HUES48 (cell line): ENCODE measurements at regions not wholly inside any gene's neighbourhood (a gene's known extent, or its start where the extent isn't known, plus 50 kb on each side); places are given as distances from the start of the nearest gene placed in this dataset.

Experiments
- H3K27ac ChIP-seq: one replicate; pipeline ENCODE4 v1.7.0; 2013; ENCODE audit warnings: low read depth, low read length, inconsistent platforms
- H3K27me3 ChIP-seq: 2 replicates; pipeline ENCODE4 v1.6.1; 2013; ENCODE audit warnings: mild to moderate bottlenecking, low read length; ENCODE audit not compliant: control insufficient read depth, insufficient read depth
- H3K36me3 ChIP-seq: 2 replicates; pipeline ENCODE4 v1.6.1; 2013; ENCODE audit warnings: low read length; ENCODE audit not compliant: control insufficient read depth, insufficient read depth
- H3K4me1 ChIP-seq: 2 replicates; pipeline ENCODE4 v1.6.1; 2013; ENCODE audit warnings: mild to moderate bottlenecking, low read length; ENCODE audit not compliant: control insufficient read depth, insufficient read depth
- H3K4me3 ChIP-seq: 2 replicates; pipeline ENCODE4 v1.5.1; 2013; ENCODE audit warnings: mild to moderate bottlenecking, low read depth, low read length
- H3K9ac ChIP-seq: 2 replicates; pipeline ENCODE4 v1.6.1; 2013; ENCODE audit warnings: mild to moderate bottlenecking, low read depth, low read length, moderate library complexity
- H3K9me3 ChIP-seq: 2 replicates; pipeline ENCODE4 v1.6.1; 2013; ENCODE audit warnings: low read length; ENCODE audit not compliant: control insufficient read depth, insufficient read depth

GRCh38 chr5:123810253-123810652 lies 298.3 kb downstream of the CSNK1G3 start:
- no peak overlapping the region for H3K9ac ChIP-seq
- H3K9me3 ChIP-seq = no peaks in the 10 kb centered on the region
- no peak overlapping the region for H3K4me3 ChIP-seq
- no peaks in the 10 kb centered on the region for H3K27me3 ChIP-seq
- H3K27ac ChIP-seq = peak overlapping the region; percentile 6
- H3K4me1 ChIP-seq = peaks cover 80% of the 10 kb centered on the region
- H3K36me3 ChIP-seq = no peaks in the 10 kb centered on the region

DNA sequence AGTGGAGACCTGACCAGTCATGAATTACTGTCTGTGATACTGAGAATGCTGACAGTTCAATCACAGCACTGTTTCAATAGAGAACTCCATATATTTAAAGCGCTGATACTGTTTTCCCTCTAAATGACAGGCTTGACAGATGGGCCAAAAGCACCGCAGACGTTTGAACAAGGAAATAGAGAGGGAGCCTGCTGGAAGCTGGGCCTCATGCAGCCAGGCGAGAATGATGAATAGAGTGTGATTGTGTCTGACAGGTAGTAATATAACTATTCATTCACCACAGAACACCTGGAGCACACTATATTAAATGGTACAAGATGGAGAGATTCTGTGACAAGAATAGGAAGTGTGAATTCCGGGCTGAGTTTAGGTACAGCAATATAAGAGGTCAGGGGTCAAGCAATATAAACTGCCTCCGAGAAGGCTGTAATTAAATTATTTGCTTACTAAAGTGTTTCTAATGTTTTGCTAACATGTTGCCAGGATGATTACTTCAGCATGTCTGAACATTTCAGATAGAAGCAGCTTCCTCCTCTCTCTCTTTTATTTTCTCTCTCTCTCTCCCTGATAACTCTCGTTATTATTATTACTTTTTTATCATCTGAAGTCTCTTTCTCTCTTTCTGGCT lies 297.7 kb downstream of the CSNK1G3 start:
- Histone ChIP-seq H3K9me3 (no peaks in the 10 kb centered on the region), H3K4me3 (no peak overlapping the region), H3K27me3 (no peaks in the 10 kb centered on the region), H3K4me1 (peaks cover 74% of the 10 kb centered on the region), H3K36me3 (no peaks in the 10 kb centered on the region), H3K9ac (no peak overlapping the region), H3K27ac (peak overlapping the region; percentile 44)

GRCh38 chr5:123808461-123809380 lies 296.7 kb downstream of the CSNK1G3 start:
- no peaks in the 10 kb centered on the region for H3K27me3 ChIP-seq
- peaks cover 64% of the 10 kb centered on the region for H3K4me1 ChIP-seq
- H3K36me3 ChIP-seq = no peaks in the 10 kb centered on the region
- peak overlapping the region; percentile 44 for H3K27ac ChIP-seq
- no peak overlapping the region for H3K9ac ChIP-seq
- H3K9me3 ChIP-seq = no peaks in the 10 kb centered on the region
- no peak overlapping the region for H3K4me3 ChIP-seq

- Histone ChIP-seq H3K36me3 (no peaks in the 10 kb centered on the region), H3K27ac (peak overlapping the region; percentile 44), H3K27me3 (no peaks in the 10 kb centered on the region), H3K4me3 (no peak overlapping the region), H3K9me3 (no peaks in the 10 kb centered on the region), H3K9ac (no peak overlapping the region), H3K4me1 (peaks cover 68% of the 10 kb centered on the region)
Observed at GRCh38 chr5:123807177-123807945, 295.4 kb downstream of the CSNK1G3 start.

- Histone ChIP-seq H3K4me3 (no peak overlapping the region), H3K9me3 (no peaks in the 10 kb centered on the region), H3K36me3 (no peaks in the 10 kb centered on the region), H3K27ac (no peak overlapping the region), H3K4me1 (peaks cover 68% of the 10 kb centered on the region), H3K9ac (no peak overlapping the region), H3K27me3 (no peaks in the 10 kb centered on the region)
Observed at GRCh38 chr5:123806644-123807043, 294.7 kb downstream of the CSNK1G3 start.

DNA sequence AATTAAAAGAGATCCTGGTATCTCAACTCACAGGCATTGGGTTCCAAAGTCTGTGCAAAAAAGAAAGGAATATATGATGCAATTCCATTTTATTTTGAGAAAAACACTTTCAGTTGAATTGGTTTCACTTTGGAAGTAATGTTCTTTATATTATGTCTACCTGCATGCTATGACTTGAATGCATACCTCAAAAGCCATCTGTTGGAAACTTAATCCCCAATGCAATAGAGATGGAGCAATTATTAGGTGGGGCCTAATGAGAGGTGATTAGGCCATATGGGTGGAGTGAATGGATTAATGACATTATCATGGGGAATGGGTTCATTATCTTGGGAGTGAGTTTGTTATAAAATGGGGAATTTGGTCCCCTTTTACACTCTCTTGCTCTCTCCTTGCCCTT lies 293.3 kb downstream of the CSNK1G3 start:
- H3K9me3 ChIP-seq = no peaks in the 10 kb centered on the region
- H3K27ac ChIP-seq = no peak overlapping the region
- peaks cover 61% of the 10 kb centered on the region for H3K4me1 ChIP-seq
- no peak overlapping the region for H3K9ac ChIP-seq
- H3K27me3 ChIP-seq = no peaks in the 10 kb centered on the region
- H3K4me3 ChIP-seq = no peak overlapping the region
- H3K36me3 ChIP-seq = no peaks in the 10 kb centered on the region

DNA sequence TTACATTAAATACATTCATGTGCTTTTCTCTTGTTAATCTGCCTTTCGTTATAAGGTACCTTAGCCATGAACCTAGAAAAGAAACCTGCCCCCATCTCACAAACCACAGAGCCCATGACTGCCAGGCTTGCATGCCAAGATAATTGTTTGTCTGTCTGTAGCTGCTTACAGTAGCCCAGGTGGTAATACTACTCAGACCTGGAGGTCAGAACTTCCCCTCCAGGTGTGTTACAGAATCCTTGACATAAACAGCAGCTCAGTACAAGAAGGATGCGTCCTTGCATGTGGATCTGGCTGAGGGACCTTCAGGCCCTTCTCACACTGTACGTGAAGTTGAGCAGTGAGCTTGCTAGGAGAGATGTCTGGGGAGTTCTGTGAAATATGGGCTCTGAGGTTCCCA lies 291.4 kb downstream of the CSNK1G3 start:
- Histone ChIP-seq H3K27ac (peak overlapping the region; percentile 87), H3K4me1 (peaks cover 43% of the 10 kb centered on the region), H3K9ac (no peak overlapping the region), H3K9me3 (no peaks in the 10 kb centered on the region), H3K36me3 (no peaks in the 10 kb centered on the region), H3K27me3 (no peaks in the 10 kb centered on the region), H3K4me3 (no peak overlapping the region)

DNA sequence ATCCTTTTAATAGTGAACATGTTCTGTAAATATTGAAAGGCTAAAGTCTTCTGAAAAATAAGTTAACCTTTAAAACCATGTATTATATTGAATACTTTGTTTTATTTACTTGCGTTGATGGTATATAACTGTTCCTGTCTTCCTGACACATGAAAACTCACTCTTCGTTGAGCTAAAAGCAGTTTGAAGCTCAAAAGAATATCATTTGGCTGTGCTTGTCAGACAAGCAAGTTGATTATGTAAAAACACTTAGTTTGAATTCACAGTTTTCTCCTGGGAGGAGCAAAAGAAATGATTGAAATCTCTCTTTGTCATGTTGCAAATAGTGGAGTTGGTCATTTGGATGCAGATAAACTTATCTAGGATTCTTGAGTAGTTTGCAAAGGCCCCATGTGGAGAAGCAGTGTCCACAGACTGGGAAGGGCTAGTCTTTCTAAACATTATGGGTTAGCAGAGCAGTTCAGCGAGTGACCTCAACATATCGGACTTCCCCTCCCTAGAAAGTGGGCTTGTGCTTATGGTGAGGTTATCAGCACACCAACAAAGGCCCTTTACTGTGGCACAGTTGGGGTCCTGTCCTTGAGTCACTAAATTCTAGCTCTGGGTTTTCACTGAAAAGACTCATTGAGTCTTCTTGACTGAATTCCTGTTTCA lies 290.4 kb downstream of the CSNK1G3 start:
- Histone ChIP-seq H3K27ac (peak overlapping the region; percentile 87), H3K9ac (no peak overlapping the region), H3K9me3 (no peaks in the 10 kb centered on the region), H3K36me3 (no peaks in the 10 kb centered on the region), H3K4me1 (peaks cover 35% of the 10 kb centered on the region), H3K4me3 (no peak overlapping the region), H3K27me3 (no peaks in the 10 kb centered on the region)

DNA sequence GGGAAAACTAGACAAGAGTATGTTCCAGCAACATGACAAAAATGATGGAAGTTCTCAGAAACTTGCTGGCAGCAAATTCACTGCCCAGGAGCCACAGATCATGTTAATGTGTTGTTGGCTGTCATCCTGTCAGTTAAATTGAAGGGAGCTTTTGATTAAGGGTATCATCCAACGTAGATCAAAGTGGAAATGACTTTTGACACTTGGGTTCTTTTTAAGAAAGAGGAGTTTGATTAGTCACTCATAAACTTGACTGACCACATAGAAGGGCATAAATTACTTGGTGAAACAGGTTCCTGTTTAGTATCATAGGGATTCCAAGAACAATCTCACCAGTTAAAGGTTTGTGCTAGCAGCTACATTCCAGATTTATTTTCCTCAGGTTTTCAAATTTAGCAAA lies 288.7 kb downstream of the CSNK1G3 start:
- Histone ChIP-seq H3K27me3 (no peaks in the 10 kb centered on the region), H3K4me3 (no peak overlapping the region)

GRCh38 chr5:123795688-123796087 lies 283.7 kb downstream of the CSNK1G3 start:
- H3K36me3 ChIP-seq = no peaks in the 10 kb centered on the region
- H3K9me3 ChIP-seq = no peaks in the 10 kb centered on the region
- no peak overlapping the region for H3K9ac ChIP-seq
- no peaks in the 10 kb centered on the region for H3K27me3 ChIP-seq
- no peak overlapping the region for H3K27ac ChIP-seq
- H3K4me1 ChIP-seq = no peaks in the 10 kb centered on the region
- H3K4me3 ChIP-seq = no peak overlapping the region

More for the DNA sequence above, 288.7 kb downstream of the CSNK1G3 start:
- no peaks in the 10 kb centered on the region for H3K36me3 ChIP-seq
- peaks cover 27% of the 10 kb centered on the region for H3K4me1 ChIP-seq
- H3K9ac ChIP-seq = no peak overlapping the region
- no peaks in the 10 kb centered on the region for H3K9me3 ChIP-seq
- H3K27ac ChIP-seq = no peak overlapping the region
